T-helper 17 cell (primary cell): ENCODE measurements at regions not wholly inside any gene's neighbourhood (a gene's known extent, or its start where the extent isn't known, plus 50 kb on each side); places are given as distances from the start of the nearest gene placed in this dataset.
A peak's percentile ranks its signal among the peaks of the same experiment; 100 is the strongest.

Experiments used
- ATAC-seq: fragments of 150-1000 bp; cut with Tn5 transposase; 2 replicates; pipeline ENCODE4 v1.10.0; 2021; ENCODE audit warnings: mild to moderate bottlenecking, moderate library complexity
- DNase-seq, 3 donors: peaks; one replicate each; pipeline versions ENCODE4 v3.0.0 to v3.0.0-alpha.2; 2020 to 2021
- H3K9me3 ChIP-seq: one replicate; pipeline ENCODE4 v1.7.0; 2013; ENCODE audit warnings: low read length, mild to moderate bottlenecking; ENCODE audit not compliant: control insufficient read depth, poor library complexity, severe bottlenecking
- H3K27ac Mint-ChIP-seq: one replicate; pipeline ENCODE4 v1.8.0; 2022; ENCODE audit warnings: mild to moderate bottlenecking, moderate library complexity, mixed read lengths
- H3K27me3 Mint-ChIP-seq: one replicate; pipeline ENCODE4 v1.8.0; 2022; ENCODE audit warnings: mixed read lengths
- H3K36me3 Mint-ChIP-seq: one replicate; pipeline ENCODE4 v1.8.0; 2022; ENCODE audit warnings: low read depth, mixed read lengths
- H3K4me1 Mint-ChIP-seq: one replicate; pipeline ENCODE4 v1.8.0; 2022; ENCODE audit warnings: mild to moderate bottlenecking, mixed read lengths
- H3K4me3 Mint-ChIP-seq: one replicate; pipeline ENCODE4 v1.8.0; 2022; ENCODE audit warnings: mild to moderate bottlenecking, moderate library complexity, mixed read lengths

DNA sequence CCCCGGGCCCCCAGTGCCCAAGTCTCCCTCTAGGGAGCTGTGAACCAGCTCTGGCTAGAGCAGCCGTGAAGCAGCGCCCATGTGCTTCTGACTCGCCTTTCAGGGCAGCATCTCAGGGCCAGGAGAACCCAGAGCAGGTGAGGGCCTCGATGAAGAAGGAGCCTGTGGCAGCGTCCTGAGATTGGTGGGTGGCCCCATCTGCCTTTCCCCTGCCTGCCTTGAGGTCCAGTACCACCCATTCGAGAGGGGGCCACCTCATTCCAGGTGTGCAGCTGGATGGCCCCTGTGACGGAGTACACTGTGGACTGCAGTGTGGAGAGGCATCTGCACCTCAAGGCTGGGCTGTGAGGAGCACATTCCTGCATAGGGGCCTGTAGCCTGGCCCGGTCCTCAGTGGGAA lies 167.3 kb upstream of the ZNF267 start:
- Mint-ChIP-seq H3K4me1 (peaks cover 47% of the 10 kb centered on the region), H3K27me3 (no peaks in the 10 kb centered on the region), H3K4me3 (no peak overlapping the region), H3K36me3 (peaks cover 4% of the 10 kb centered on the region), H3K27ac (peak overlapping the region; percentile 99)
- no peak for ATAC-seq
- no peaks in the 10 kb centered on the region for H3K9me3 ChIP-seq
- DNase-seq = no peak

DNA sequence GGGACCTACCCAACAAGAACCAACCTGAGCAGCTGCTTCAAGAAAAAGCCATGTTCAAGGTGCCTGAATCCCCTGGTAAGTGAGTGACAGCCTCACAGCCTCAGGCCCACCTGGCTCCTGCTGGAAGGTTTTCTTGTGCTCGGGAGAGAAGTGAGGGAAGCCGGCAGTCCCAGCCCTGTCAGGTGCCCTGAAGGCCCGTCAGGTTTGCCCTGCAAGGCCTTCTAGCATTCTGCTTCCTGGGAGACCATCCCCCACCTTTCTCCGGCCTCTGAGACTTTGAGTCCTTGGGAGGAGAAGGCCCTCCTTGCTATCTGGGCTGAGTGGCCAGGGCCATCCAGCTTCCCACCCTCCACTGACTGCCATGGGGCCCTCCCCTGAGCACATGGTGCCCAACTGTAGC lies 166.7 kb upstream of the ZNF267 start:
- H3K4me3 Mint-ChIP-seq = no peak overlapping the region
- peaks cover 47% of the 10 kb centered on the region for H3K4me1 Mint-ChIP-seq
- H3K27me3 Mint-ChIP-seq = no peaks in the 10 kb centered on the region
- H3K9me3 ChIP-seq = no peaks in the 10 kb centered on the region
- peak overlapping the region; percentile 99 for H3K27ac Mint-ChIP-seq
- ATAC-seq (no peak), DNase-seq (no peak)
- peaks cover 4% of the 10 kb centered on the region for H3K36me3 Mint-ChIP-seq

- Mint-ChIP-seq H3K4me1 (peaks cover 47% of the 10 kb centered on the region), H3K27me3 (no peaks in the 10 kb centered on the region), H3K27ac (peak overlapping the region; percentile 99), H3K36me3 (no peaks in the 10 kb centered on the region), H3K4me3 (peak overlapping the region; percentile 65)
- ATAC-seq = no peak
- DNase-seq = no peak
- H3K9me3 ChIP-seq = no peaks in the 10 kb centered on the region
Observed at GRCh38 chr16:31707743-31708335, 165.8 kb upstream of the ZNF267 start.

DNA sequence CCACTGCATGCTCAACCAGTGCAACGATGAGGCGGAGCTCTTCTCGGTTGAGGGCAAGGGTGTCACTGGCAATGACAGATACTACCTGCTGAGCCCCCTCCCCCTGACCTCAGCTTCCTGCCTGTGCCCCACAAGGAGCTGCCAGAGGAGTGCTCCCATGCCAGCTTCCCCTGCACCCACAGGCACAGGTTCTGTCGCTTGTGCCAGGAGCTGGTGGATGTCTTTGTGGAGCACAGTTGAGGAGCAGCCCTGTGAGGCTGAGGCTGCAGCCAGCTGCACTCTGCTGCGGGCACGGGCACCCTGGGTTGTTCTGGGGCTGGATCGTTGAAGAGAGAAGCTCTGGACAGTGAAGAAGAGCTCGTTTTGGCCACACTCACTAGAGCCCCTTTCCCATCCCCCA lies 165.3 kb upstream of the ZNF267 start:
- H3K9me3 ChIP-seq = no peaks in the 10 kb centered on the region
- Mint-ChIP-seq H3K27ac (peak overlapping the region; percentile 99), H3K27me3 (no peaks in the 10 kb centered on the region), H3K36me3 (peaks cover 2% of the 10 kb centered on the region), H3K4me3 (peak overlapping the region; percentile 65), H3K4me1 (peaks cover 50% of the 10 kb centered on the region)
- DNase-seq (no peak), ATAC-seq (peak; percentile 34)

- peaks cover 52% of the 10 kb centered on the region for H3K4me1 Mint-ChIP-seq
- no peak for DNase-seq
- peak overlapping the region; percentile 65 for H3K4me3 Mint-ChIP-seq
Observed at GRCh38 chr16:31709181-31709580, 164.4 kb upstream of the ZNF267 start.

DNA sequence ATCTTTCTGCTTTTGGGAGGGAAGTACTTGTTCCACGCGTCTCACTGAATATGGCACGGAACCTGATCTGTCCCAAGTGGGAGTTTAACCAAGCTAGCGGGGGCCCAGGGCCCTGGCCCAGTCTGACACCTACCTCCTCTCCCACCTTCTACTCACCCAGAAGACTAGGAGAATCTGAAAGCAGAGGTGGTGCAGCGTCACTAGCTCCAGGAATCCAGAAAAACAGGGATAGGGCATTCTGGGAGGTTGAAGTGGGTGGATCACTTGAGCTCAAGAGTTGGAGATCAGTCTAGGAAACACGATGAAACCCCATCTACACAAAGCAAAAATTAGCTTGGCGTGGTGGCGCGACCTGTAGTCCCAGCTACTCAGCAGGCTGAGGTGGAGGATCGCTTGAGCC lies 163.5 kb upstream of the ZNF267 start:
- no peaks in the 10 kb centered on the region for H3K9me3 ChIP-seq
- DNase-seq (no peak), ATAC-seq (no peak)
- Mint-ChIP-seq H3K4me3 (peak overlapping the region; percentile 69), H3K27ac (peak overlapping the region; percentile 99), H3K27me3 (no peaks in the 10 kb centered on the region), H3K36me3 (peaks cover 2% of the 10 kb centered on the region), H3K4me1 (peaks cover 59% of the 10 kb centered on the region)

More at GRCh38 chr16:31709181-31709580, 164.4 kb upstream of the ZNF267 start:
- Mint-ChIP-seq H3K27me3 (no peaks in the 10 kb centered on the region), H3K36me3 (peaks cover 2% of the 10 kb centered on the region), H3K27ac (peak overlapping the region; percentile 99)
- no peak for ATAC-seq
- no peaks in the 10 kb centered on the region for H3K9me3 ChIP-seq

- Mint-ChIP-seq H3K27me3 (no peaks in the 10 kb centered on the region), H3K36me3 (peaks cover 2% of the 10 kb centered on the region), H3K4me3 (peak overlapping the region; percentile 69), H3K27ac (peak overlapping the region; percentile 99), H3K4me1 (peaks cover 65% of the 10 kb centered on the region)
- no peaks in the 10 kb centered on the region for H3K9me3 ChIP-seq
- ATAC-seq (no peak), DNase-seq (no peak)
Observed at GRCh38 chr16:31710880-31711279, 162.7 kb upstream of the ZNF267 start.

DNA sequence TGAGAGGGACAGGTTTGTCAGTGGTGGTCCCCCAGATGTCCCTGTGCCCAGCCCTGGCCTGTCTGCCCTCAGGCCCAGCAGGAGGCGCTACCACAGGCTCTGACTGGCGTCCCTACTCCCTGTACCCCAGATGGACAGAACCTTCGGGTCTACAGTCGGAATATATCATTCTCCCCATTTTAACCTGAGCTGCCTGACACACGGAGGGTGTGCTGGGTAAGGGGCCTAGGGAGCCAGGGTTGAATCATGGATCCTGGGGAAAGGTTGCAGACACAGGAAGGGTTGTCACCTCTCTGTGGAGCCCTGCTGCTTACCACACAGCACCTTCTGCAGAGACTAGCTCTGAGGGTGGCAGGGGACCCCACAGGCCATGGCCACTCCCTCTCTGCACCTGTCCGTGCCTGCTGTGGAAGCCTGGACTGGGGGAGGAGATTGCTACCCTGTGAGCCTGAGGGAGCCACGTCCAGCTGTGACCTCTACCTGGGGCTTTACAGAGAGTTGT lies 162.2 kb upstream of the ZNF267 start:
- H3K36me3 Mint-ChIP-seq = peaks cover 2% of the 10 kb centered on the region
- peaks cover 64% of the 10 kb centered on the region for H3K4me1 Mint-ChIP-seq
- peak overlapping the region; percentile 99 for H3K4me3 Mint-ChIP-seq

DNA sequence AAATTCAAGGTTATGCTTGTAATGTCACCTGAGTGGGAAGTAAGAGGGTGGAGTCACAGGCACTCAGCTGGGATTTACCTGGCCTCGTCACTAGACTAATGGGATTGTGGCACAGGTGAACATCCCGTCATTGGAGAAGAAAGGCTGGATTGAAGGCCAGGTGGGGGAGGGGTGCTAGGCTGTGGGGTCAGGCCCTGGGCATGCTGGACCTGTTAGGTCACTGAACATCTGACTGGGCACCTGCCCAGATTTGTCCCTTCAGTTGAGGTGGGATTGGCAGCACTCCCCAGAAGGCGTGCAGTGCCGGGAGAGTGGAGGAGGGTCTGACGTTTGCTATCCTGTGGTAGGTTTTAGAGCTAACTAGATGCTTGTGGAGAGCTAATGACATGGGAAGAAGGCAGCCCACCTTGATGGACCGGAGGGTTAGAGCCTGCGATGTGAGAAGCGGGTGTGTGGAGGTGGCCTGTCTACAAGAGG lies 161.5 kb upstream of the ZNF267 start:
- no peak for DNase-seq
- no peaks in the 10 kb centered on the region for H3K27me3 Mint-ChIP-seq
- no peaks in the 10 kb centered on the region for H3K9me3 ChIP-seq
- H3K4me1 Mint-ChIP-seq = peaks cover 61% of the 10 kb centered on the region
- H3K27ac Mint-ChIP-seq = peak overlapping the region; percentile 99
- H3K36me3 Mint-ChIP-seq = peaks cover 2% of the 10 kb centered on the region
- ATAC-seq = no peak
- peak overlapping the region; percentile 99 for H3K4me3 Mint-ChIP-seq

More for the DNA sequence above, 162.2 kb upstream of the ZNF267 start:
- DNase-seq (no peak), ATAC-seq (no peak)
- peak overlapping the region; percentile 99 for H3K27ac Mint-ChIP-seq
- no peaks in the 10 kb centered on the region for H3K27me3 Mint-ChIP-seq
- H3K9me3 ChIP-seq = no peaks in the 10 kb centered on the region

DNA sequence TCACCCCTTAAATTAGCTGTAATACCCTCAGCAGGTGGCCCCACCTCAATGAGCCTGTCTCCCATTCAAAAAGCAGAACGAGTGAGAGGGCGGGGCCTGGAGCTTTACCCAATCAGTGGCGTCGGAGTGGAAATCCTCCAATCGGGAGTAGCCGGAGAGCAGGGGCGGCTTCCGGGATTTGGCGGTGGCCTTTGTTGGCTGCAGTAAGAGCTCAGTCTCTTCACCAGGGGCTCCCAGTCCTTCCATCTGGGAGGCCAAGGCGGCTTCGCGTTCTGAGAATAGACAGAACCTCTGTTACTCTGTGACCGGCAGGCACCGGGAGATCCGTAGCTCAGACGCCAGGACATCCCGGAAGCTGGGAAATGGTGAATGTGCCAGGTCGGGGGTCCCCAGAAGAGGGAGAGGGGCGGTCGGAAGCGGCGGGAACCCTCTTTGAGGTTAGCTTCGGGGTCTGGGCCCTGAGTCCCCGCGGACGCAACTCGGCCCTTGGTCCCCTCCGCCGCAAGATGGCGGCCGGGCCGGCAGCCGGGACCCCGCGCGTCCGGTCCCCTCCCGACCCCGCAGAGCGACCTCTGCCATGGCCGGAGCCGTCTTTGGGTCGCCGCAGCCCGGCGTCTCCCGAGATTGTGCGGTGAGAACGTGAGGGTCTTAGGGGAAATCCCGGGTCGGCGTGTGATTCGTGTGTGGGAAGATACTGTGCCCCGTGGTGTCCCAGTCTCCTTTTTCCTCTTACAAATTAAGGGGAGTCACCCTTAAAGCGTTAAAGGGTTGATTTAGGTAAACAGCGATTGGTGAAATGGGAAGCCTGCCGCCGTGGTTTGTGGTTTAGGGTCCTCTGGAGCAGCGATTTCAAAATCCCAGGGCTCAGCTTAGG lies 160.3 kb upstream of the ZNF267 start:
- ATAC-seq (peak; percentile 80), DNase-seq (peak; percentile 74 to 86 (median 80))
- H3K4me1 Mint-ChIP-seq = peaks cover 52% of the 10 kb centered on the region
- H3K4me3 Mint-ChIP-seq = peak overlapping the region; percentile 99
- H3K27ac Mint-ChIP-seq = peak overlapping the region; percentile 99
- no peaks in the 10 kb centered on the region for H3K27me3 Mint-ChIP-seq
- peaks cover 2% of the 10 kb centered on the region for H3K36me3 Mint-ChIP-seq
- H3K9me3 ChIP-seq = no peaks in the 10 kb centered on the region

DNA sequence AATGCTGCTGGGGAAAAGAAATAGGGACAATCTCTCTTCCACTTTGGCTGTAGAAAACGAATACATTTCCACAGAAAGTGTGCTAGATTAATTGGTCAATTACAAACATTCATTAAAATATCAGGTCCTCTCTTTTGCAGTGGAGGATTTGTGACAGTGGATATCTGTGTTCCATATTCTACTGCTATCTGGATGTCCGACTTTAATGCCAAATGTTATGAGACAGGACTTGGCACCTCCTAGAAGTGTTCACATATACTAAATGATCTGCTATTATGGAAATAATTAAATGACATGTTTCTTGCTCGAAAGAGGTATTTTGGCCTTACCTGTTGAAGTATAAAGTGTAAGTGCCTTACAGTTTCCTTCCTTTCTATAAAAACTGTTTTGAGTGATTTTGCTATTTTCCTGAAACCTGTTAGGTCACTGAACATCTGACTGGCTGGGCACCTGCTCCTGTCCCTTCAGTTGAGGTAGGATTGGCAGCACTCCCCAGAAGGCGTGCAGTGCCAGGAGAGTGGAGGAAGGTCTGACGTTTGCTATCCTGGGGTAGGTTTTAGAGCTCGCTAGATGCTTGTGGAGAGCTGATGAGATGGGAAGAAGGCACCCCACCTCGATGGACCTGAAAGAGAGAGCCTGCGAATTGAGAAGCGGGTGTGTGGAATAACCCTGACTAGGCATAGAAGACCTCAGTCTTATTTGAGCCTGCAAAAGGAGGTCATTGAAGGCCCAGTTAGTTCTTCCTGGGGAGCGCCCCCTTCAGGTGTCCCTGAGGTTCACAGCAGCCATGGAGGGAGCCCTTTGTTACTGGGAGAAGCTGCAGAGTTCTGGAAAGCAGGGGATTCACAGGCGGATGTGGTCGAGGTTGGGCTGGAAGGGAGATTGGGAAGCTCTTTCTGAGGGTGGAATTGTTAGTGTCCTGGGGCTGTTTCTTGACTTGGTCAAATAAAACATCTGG lies 159.4 kb upstream of the ZNF267 start:
- Mint-ChIP-seq H3K27ac (peak overlapping the region; percentile 99), H3K27me3 (no peaks in the 10 kb centered on the region), H3K4me3 (peak overlapping the region; percentile 99), H3K4me1 (peaks cover 46% of the 10 kb centered on the region), H3K36me3 (peaks cover 2% of the 10 kb centered on the region)
- no peak for ATAC-seq
- DNase-seq = no peak
- H3K9me3 ChIP-seq = no peaks in the 10 kb centered on the region

- ATAC-seq = no peak
- no peaks in the 10 kb centered on the region for H3K9me3 ChIP-seq
- peak overlapping the region; percentile 99 for H3K27ac Mint-ChIP-seq
- no peaks in the 10 kb centered on the region for H3K27me3 Mint-ChIP-seq
- peaks cover 41% of the 10 kb centered on the region for H3K4me1 Mint-ChIP-seq
- DNase-seq = no peak
- H3K4me3 Mint-ChIP-seq = peak overlapping the region; percentile 99
- peaks cover 2% of the 10 kb centered on the region for H3K36me3 Mint-ChIP-seq
Observed at GRCh38 chr16:31714903-31715504, 158.6 kb upstream of the ZNF267 start.
